ENCODE measurements at regions not wholly inside any gene's neighbourhood (a gene's known extent, or its start where the extent isn't known, plus 50 kb on each side); places are given as distances from the start of the nearest gene placed in this dataset.

GRCh38 chr7:82600531-82600930 is 157.0 kb upstream of the CACNA2D1 start:
- TF ChIP-seq REST (tag by site-specific recombination; IDR thresholded peaks at IDR 0.05), result no peak
- TF ChIP-seq ZBTB8A (tag by site-specific recombination; IDR thresholded peaks at IDR 0.05), result no peak
- no peak for TF ChIP-seq ZSCAN18 (tag by site-specific recombination; IDR thresholded peaks at IDR 0.05)
- no peak for TF ChIP-seq CTCF (tag by site-specific recombination; IDR thresholded peaks at IDR 0.05)
- TF ChIP-seq ZBTB49 (tag by site-specific recombination; IDR thresholded peaks at IDR 0.05; ENCODE audit: low read depth), result no peak
- TF ChIP-seq ZBTB21 (tag by site-specific recombination; IDR thresholded peaks at IDR 0.05), result no peak
- no peak for TF ChIP-seq KLF16 (tag by site-specific recombination; IDR thresholded peaks at IDR 0.05)
- TF ChIP-seq YY1 (tag by site-specific recombination; IDR thresholded peaks at IDR 0.05), result no peak
- TF ChIP-seq KLF8 (tag by site-specific recombination; IDR thresholded peaks at IDR 0.05), result no peak
- TF ChIP-seq PBX3 (CRISPR knock-in tag; IDR thresholded peaks at IDR 0.05), result no peak
- TF ChIP-seq ZNF76 (tag by site-specific recombination; IDR thresholded peaks at IDR 0.05; ENCODE audit: borderline replicate concordance, low read depth), result no peak
- no peak for TF ChIP-seq ZBTB7A (tag by site-specific recombination; IDR thresholded peaks at IDR 0.05; ENCODE audit: low read depth)
- TF ChIP-seq PRDM10 (tag by site-specific recombination; IDR thresholded peaks at IDR 0.05), result no peak

Data from HEK293 (cell line).